Stimulated activated effector memory CD8-positive, alpha-beta T cell treated with anti-CD3 and anti-CD28 coated beads, Interleukin-12 subunit alpha, Interleukin-12 subunit beta, amount 100 ng/mL, for 72 hours (primary cell): ENCODE measurements at regions not wholly inside any gene's neighbourhood (a gene's known extent, or its start where the extent isn't known, plus 50 kb on each side); places are given as distances from the start of the nearest gene placed in this dataset.
"Not testable (repeated sequence)": the region's sequence is repeated elsewhere in the genome, so short reads cannot be mapped to it uniquely, and the experiment has no call there.

Source experiments
- ATAC-seq: fragments of 150-1000 bp; cut with Tn5 transposase; 2 replicates; pipeline ENCODE4 v1.10.0; 2021
- DNase-seq, 2 donors: peaks; one replicate each; pipeline ENCODE4 v3.0.0; 2021 to 2022; ENCODE audit warnings: low spot score in 2 of 2
- H3K27ac Mint-ChIP-seq: one replicate; pipeline ENCODE4 v1.8.0; 2022; ENCODE audit warnings: mild to moderate bottlenecking, mixed read lengths
- H3K36me3 Mint-ChIP-seq: one replicate; pipeline ENCODE4 v1.8.0; 2022; ENCODE audit warnings: mild to moderate bottlenecking, mixed read lengths
- H3K4me1 Mint-ChIP-seq: one replicate; pipeline ENCODE4 v1.8.0; 2022; ENCODE audit warnings: mixed read lengths
- H3K4me3 Mint-ChIP-seq: one replicate; pipeline ENCODE4 v1.8.0; 2022; ENCODE audit warnings: mild to moderate bottlenecking, mixed read lengths
- H3K9me3 Mint-ChIP-seq: one replicate; pipeline ENCODE4 v1.8.0; 2022; ENCODE audit warnings: mixed read lengths

- no peak for DNase-seq
- Mint-ChIP-seq H3K4me1 (no peaks in the 10 kb centered on the region), H3K36me3 (no peaks in the 10 kb centered on the region), H3K27ac (no peak overlapping the region), H3K9me3 (peaks cover 11% of the 10 kb centered on the region), H3K4me3 (no peak overlapping the region)
- ATAC-seq = no peak
Observed at GRCh38 chr11:80727315-80727714, 1286.5 kb upstream of the TENM4 start.

GRCh38 chr11:80726236-80726635 lies 1285.4 kb upstream of the TENM4 start:
- Mint-ChIP-seq H3K27ac (no peak overlapping the region), H3K4me3 (no peak overlapping the region), H3K4me1 (no peaks in the 10 kb centered on the region), H3K9me3 (peaks cover 11% of the 10 kb centered on the region), H3K36me3 (no peaks in the 10 kb centered on the region)
- DNase-seq = no peak
- ATAC-seq = no peak

- Mint-ChIP-seq H3K4me1 (no peaks in the 10 kb centered on the region), H3K4me3 (no peak overlapping the region), H3K27ac (no peak overlapping the region), H3K36me3 (no peaks in the 10 kb centered on the region), H3K9me3 (peaks cover 10% of the 10 kb centered on the region)
- DNase-seq = no peak
- ATAC-seq = no peak
Observed at GRCh38 chr11:80724366-80724765, 1283.5 kb upstream of the TENM4 start.

- no peaks in the 10 kb centered on the region for H3K4me1 Mint-ChIP-seq
- H3K9me3 Mint-ChIP-seq = peaks cover 11% of the 10 kb centered on the region
- DNase-seq (no peak), ATAC-seq (no peak)
- H3K27ac Mint-ChIP-seq = no peak overlapping the region
- H3K36me3 Mint-ChIP-seq = no peaks in the 10 kb centered on the region
- H3K4me3 Mint-ChIP-seq = no peak overlapping the region
Observed at GRCh38 chr11:80722629-80723028, 1281.8 kb upstream of the TENM4 start.

GRCh38 chr11:80720295-80720694 lies 1279.5 kb upstream of the TENM4 start:
- no peak overlapping the region for H3K4me3 Mint-ChIP-seq
- no peak for DNase-seq
- no peak for ATAC-seq
- peaks cover 11% of the 10 kb centered on the region for H3K9me3 Mint-ChIP-seq
- H3K36me3 Mint-ChIP-seq = no peaks in the 10 kb centered on the region
- no peaks in the 10 kb centered on the region for H3K4me1 Mint-ChIP-seq
- no peak overlapping the region for H3K27ac Mint-ChIP-seq

GRCh38 chr11:80719292-80719646 lies 1278.4 kb upstream of the TENM4 start:
- Mint-ChIP-seq H3K4me1 (no peaks in the 10 kb centered on the region), H3K9me3 (peaks cover 14% of the 10 kb centered on the region), H3K4me3 (no peak overlapping the region)

GRCh38 chr11:80718611-80719291 lies 1277.9 kb upstream of the TENM4 start:
- no peak overlapping the region for H3K27ac Mint-ChIP-seq
- H3K4me1 Mint-ChIP-seq = no peaks in the 10 kb centered on the region
- H3K9me3 Mint-ChIP-seq = peaks cover 14% of the 10 kb centered on the region
- H3K4me3 Mint-ChIP-seq = no peak overlapping the region
- DNase-seq (no peak), ATAC-seq (no peak)
- H3K36me3 Mint-ChIP-seq = no peaks in the 10 kb centered on the region

More at GRCh38 chr11:80719292-80719646, 1278.4 kb upstream of the TENM4 start:
- ATAC-seq = no peak
- H3K27ac Mint-ChIP-seq = no peak overlapping the region
- no peak for DNase-seq
- H3K36me3 Mint-ChIP-seq = no peaks in the 10 kb centered on the region

GRCh38 chr11:80702264-80702663 lies 1261.4 kb upstream of the TENM4 start:
- H3K4me1 Mint-ChIP-seq = no peaks in the 10 kb centered on the region
- peaks cover 22% of the 10 kb centered on the region for H3K9me3 Mint-ChIP-seq
- no peak for ATAC-seq
- no peak for DNase-seq
- H3K36me3 Mint-ChIP-seq = no peaks in the 10 kb centered on the region
- H3K4me3 Mint-ChIP-seq = no peak overlapping the region
- no peak overlapping the region for H3K27ac Mint-ChIP-seq

GRCh38 chr11:80700386-80700785 lies 1259.6 kb upstream of the TENM4 start:
- H3K4me1 Mint-ChIP-seq = no peaks in the 10 kb centered on the region
- no peak overlapping the region for H3K4me3 Mint-ChIP-seq
- peaks cover 19% of the 10 kb centered on the region for H3K9me3 Mint-ChIP-seq
- no peaks in the 10 kb centered on the region for H3K36me3 Mint-ChIP-seq
- H3K27ac Mint-ChIP-seq = no peak overlapping the region
- ATAC-seq (no peak), DNase-seq (no peak)

GRCh38 chr11:80699406-80700177 lies 1258.8 kb upstream of the TENM4 start:
- peaks cover 16% of the 10 kb centered on the region for H3K9me3 Mint-ChIP-seq
- H3K36me3 Mint-ChIP-seq, ATAC-seq, DNase-seq, H3K4me1 Mint-ChIP-seq, H3K27ac Mint-ChIP-seq, H3K4me3 Mint-ChIP-seq: not testable (repeated sequence)

GRCh38 chr11:80698637-80699036 lies 1257.8 kb upstream of the TENM4 start:
- Mint-ChIP-seq H3K9me3 (peaks cover 16% of the 10 kb centered on the region), H3K27ac (no peak overlapping the region), H3K4me3 (no peak overlapping the region), H3K36me3 (no peaks in the 10 kb centered on the region), H3K4me1 (no peaks in the 10 kb centered on the region)
- no peak for ATAC-seq
- no peak for DNase-seq

GRCh38 chr11:80694385-80694784 lies 1253.6 kb upstream of the TENM4 start:
- Mint-ChIP-seq H3K4me1 (no peaks in the 10 kb centered on the region), H3K4me3 (no peak overlapping the region), H3K27ac (no peak overlapping the region), H3K9me3 (peaks cover 15% of the 10 kb centered on the region), H3K36me3 (no peaks in the 10 kb centered on the region)
- DNase-seq (no peak), ATAC-seq (no peak)

GRCh38 chr11:80687941-80688340 lies 1247.1 kb upstream of the TENM4 start:
- no peak overlapping the region for H3K27ac Mint-ChIP-seq
- DNase-seq (no peak), ATAC-seq (no peak)
- H3K9me3 Mint-ChIP-seq = peaks cover 21% of the 10 kb centered on the region
- H3K36me3 Mint-ChIP-seq = no peaks in the 10 kb centered on the region
- H3K4me3 Mint-ChIP-seq = no peak overlapping the region
- no peaks in the 10 kb centered on the region for H3K4me1 Mint-ChIP-seq

- Mint-ChIP-seq H3K36me3 (no peaks in the 10 kb centered on the region), H3K9me3 (peaks cover 21% of the 10 kb centered on the region), H3K4me3 (no peak overlapping the region), H3K4me1 (no peaks in the 10 kb centered on the region), H3K27ac (no peak overlapping the region)
- ATAC-seq = no peak
- DNase-seq = no peak
Observed at GRCh38 chr11:80686889-80687288, 1246.1 kb upstream of the TENM4 start.

GRCh38 chr11:80673566-80673965 lies 1232.7 kb upstream of the TENM4 start:
- Mint-ChIP-seq H3K9me3 (peaks cover 15% of the 10 kb centered on the region), H3K4me3 (no peak overlapping the region), H3K27ac (no peak overlapping the region), H3K4me1 (no peaks in the 10 kb centered on the region), H3K36me3 (no peaks in the 10 kb centered on the region)
- no peak for ATAC-seq
- no peak for DNase-seq

GRCh38 chr11:80669620-80670019 lies 1228.8 kb upstream of the TENM4 start:
- Mint-ChIP-seq H3K36me3 (no peaks in the 10 kb centered on the region), H3K4me3 (no peak overlapping the region), H3K9me3 (peaks cover 13% of the 10 kb centered on the region), H3K4me1 (no peaks in the 10 kb centered on the region), H3K27ac (no peak overlapping the region)
- DNase-seq = no peak
- no peak for ATAC-seq
